NCI-H2227 treated with DMSO at 0.1 percent for 48 hours (cell line): ENCODE measurements at regions not wholly inside any gene's neighbourhood (a gene's known extent, or its start where the extent isn't known, plus 50 kb on each side); places are given as distances from the start of the nearest gene placed in this dataset.

Source experiments
- DNase-seq: peaks from one replicate; lab custom pipeline; 2025; lab: John Stamatoyannopoulos, UW

DNA sequence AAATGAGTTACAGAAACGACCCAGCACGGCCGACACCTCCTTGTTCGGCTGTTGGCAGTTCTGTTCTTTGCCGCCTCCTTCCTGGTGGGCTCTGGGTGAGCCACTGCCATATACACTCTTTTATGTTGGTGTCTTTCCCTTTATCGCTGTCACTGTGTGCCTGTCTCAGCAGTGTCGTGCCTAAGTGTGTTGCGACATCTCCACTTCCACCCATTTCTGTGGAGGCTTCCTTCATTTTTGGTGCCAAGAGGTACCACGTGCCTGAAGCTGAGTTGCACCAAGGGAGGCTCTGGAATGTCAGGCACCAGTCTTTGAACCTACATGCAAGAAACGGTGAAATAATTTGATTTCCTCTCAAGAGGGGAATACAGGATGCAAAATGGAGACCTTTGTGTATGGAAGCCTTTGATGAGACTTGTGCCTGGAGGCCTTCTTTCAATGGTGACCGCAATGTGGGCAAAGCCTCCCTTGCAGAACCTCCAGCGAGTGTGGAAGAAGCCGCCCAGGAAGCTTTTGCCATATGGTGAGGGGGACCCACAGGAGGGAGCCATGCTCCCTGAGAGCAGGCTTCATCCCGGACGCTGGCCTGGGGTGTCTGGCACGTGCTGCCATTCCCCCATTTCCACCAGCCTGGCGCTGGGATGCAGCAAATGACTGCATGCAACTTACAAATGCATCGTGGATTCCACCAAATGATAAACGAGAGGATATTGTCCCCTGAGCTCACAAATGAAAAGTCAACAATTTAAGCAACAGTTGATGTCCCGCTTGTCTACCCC, 136.2 kb downstream of the TEX29 start:
- DNase-seq, result no peak

DNA sequence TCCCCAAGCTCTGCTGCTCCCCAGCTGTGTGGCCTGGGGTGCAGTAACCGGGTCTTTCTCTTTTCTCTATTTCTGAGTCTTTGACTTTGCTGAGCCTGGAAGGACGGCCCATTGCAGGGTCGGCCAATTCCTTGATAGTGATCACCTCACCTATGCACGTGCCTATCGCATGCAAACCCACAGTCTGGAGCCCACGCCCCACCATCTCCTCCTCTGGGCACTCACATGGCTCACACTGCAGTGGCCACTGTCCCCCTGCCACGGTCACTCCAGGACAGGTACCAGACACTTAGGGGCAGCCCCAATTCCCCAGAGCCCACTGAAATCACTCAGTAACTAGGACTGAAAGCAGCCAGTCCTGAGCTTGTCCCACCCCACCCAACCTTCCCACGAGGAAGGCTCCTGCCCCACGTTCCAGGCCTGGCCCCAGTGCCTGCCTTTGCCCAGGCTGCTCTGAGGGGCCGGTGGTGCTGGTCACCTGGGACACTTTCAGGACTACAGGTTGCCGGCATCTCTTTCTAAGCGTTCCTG, 137.6 kb downstream of the TEX29 start:
- no peak for DNase-seq

DNA sequence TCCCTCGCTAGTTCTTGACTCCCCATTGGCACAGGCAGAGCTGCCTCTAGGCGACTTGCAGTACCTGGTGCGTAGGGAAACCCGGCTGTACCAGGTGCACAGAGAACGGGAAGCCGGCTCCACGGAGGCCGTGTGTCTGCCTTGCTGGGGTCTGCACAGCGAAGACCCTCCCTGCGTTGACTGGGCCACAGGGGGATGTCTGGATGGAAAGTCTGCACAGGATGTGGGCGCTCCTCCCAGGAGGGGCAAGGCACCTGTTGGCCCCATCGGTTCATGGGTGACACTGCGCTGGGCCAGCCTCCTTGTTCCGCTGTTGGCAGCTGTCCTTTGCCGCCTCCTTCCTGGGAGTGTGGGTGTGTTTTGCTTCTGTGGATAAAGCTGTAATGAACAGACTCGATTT, 138.3 kb downstream of the TEX29 start:
- no peak for DNase-seq

DNA sequence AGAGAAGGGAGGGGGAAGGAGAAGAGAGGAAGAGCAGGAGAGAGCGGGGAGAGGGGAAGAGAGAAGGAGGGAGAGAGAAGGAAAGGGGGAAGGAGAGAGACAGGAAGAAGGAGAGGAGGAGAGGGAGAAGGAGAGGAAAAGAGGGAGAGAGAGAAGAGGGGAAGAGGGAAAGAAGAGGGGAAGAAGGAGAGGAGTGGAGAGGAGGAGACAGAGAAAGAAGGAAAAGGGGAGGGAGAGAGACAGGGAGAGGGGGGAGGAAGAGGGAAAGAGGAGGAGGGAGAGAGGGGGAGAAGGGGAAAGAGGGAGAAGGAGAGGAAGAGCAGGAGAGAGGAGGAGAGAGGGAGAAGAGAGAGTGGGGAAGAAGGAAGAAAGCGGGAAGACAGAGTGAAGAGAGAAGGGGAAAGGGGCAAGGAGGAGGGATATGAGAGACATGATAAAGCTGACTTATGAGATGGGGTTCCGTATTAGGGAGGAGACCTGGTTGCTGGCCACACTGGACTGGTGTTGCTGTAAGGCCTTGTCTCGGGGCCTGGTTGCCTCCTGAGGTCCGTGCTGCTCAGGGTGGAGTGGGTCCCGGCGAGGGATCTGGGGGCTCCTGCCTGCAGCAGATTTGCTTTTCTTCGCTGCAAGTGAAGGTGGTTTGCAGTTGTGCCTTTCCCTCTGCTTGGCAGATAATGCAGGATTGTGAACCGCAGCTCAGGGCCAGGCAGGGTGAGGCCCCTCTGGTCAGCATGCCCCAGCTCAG, 139.5 kb downstream of the TEX29 start:
- DNase-seq, result no peak

- peak; percentile 31 for DNase-seq
Measured at GRCh38 chr13:111460548-111461444, 140.4 kb downstream of the TEX29 start.

DNA sequence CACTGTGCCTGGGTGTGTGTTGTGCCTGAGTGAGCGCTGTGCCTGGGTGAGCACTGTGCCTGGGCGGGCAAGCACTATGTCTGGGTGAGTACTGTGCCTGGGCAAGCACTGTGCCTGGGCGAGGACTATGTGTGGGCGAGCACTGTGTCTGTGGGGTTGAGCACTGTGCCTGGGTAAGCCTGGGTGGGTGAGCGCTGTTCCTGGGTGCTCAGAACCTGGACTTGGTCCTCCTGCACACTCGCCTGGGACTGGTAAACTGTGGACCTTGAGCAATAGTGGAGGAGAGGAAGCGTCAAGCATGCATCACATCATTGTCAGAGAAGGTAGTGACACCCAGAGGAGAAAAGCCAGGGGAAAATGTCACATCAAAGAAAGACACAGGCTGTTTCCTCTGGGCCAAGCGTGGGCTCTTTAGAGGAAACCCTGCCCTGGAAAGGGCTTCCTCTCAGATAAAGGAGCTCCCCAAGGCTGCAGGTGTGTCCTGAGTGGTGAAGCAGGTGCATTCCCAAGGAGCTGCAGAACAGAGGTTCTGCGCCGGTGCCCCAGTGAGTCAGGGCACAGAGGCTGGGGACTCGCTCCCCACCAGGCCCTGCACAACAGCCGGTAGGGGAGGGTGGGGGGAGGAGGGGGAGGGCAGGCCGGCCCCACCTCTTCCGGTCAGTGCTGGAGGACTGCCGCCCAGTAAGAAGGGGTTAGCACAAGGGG, 141.2 kb downstream of the TEX29 start:
- DNase-seq, result no peak

DNA sequence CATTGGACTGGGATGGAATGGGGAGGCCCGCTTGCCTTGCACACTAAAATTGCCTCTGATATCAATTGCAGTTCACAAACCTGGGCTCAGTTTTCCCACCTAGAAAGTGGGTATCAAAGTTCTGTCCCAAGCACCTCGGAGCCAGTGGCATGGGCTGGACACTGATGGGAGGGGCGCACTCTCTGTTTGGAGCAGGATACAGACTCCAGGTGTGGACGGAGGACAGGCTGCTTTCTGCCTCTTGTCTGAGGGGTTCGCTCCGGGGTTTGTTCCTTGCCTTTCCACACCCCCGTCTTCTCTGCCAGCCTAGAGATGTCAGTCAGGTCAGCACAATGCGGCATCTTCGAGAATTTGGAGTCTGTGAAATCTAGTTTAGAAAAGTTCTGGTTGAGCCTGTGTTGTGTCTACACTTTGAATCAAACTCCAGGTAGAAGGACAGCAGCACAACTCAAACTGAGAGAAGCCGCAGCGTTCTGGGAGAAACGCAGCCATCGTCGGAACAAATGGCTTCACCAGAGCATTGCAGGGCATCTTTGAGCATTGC, 141.9 kb downstream of the TEX29 start:
- DNase-seq, result no peak

DNA sequence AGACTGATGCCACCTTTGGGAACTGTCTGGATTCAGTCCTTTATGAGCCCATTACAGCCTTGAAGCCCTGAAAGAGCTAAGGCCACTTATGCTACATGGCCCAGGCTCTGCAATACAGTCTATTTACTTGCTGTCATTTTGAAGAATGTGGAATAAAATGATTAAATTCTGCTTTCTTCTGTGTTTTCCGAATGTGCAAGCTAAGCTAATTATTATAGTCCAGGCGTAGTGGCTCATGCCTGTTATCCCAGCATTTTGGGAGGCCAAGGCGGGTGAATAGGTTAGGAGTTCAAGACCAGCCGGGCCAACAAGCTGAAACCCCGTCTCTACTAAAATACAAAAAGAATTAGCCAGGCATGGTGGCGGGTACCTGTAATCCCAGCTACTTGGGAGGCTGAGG, 142.5 kb downstream of the TEX29 start:
- DNase-seq, result no peak

DNA sequence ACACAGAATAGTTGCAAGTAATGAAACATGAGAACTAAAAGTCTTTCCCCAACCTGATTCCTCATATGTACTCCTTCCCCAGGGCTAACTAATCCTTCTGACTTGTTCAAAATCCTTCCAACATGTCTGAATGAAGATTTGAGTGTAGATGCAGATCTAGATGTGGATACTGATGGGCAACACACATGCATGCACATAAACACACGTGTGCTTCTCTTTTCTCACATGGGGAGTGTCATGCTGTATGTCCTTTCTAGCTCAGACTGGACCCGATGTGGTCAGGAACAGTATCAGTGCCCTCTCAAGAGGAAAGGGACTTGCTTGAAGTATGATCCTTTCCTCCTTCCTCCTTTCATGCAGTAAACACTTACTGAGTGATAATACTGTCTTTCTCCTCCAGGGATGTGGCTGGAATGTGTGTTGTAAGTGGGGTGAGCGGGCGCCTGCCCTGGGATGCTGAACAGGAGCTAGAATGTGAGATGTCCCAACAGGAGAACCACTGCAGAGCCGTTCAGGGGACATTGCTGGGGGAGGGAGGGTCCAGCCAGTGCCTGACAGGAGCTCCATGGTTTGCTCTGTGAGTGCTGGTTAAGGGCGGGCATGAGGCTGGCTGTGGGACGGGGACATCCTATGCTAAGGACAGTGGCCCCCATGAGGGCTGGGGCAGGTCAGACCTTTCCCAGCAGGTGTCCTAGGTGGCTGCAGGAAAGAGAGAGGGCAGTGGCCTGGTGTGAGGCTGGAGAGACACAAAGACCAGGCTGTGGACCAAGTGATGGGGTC, 146.9 kb downstream of the TEX29 start:
- no peak for DNase-seq

DNA sequence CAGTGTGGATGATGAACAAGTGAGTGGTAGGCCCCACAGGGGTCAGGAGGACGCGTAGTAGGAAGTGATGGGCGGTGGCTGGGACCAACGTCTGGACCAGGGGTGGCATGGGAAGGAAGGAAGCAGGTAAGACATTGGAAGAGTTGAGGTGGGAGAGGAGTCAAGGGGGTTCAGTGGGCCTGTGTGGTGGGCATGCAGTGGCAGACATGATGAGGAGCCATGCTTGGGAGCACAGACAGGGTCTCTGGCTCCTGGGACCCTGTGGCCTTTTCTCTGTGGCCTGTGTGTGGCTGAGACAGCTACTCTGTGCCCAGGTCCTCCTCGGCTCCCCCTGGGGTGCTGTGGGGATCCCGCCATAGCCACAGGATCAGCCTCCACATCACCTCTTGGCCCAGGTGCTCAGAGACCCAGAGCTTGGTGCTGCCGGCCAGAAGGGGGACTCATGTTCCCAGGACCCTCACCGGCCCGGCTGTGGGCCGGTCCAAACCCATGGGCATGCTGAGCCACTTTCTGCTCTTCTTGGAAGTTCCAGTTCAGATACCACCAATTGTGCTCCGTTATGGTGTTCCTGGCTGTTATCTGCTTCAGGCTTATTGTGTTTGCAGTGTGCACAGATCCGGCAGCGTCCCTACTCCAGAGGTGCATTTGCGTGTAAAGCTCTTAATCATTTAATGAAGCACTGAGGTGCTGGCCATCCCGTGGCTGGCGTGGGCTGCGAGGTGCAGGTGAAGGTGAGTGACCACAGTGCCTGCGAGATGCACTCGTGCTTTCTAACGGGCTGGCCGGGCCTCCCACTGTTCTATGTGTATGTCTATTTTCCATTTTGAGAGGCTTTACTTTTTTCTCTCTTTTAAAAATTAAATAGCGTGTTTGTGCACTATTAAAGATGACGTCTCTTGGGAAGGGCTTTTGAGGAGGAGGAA, 147.9 kb downstream of the TEX29 start:
- DNase-seq, result no peak

DNA sequence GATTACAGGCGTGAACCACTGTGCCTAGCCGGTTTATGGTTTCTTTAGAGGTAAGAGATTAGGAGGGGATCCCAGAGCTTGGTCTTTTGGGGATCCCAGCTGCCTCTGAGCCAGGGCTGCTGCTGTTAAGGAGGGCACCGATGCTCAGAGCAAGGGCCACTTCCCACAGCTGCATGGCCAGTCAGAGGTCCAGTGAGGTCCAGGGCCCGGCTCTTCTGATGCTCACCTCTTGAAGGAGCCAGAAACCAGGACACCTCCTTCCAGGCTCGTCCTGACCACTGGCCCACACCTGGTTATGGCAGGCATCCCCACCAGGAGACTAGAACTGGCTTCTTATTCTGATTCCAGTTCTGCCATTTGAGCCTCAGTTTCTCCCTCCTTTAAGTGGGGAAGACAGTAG, 149.0 kb downstream of the TEX29 start:
- no peak for DNase-seq

DNA sequence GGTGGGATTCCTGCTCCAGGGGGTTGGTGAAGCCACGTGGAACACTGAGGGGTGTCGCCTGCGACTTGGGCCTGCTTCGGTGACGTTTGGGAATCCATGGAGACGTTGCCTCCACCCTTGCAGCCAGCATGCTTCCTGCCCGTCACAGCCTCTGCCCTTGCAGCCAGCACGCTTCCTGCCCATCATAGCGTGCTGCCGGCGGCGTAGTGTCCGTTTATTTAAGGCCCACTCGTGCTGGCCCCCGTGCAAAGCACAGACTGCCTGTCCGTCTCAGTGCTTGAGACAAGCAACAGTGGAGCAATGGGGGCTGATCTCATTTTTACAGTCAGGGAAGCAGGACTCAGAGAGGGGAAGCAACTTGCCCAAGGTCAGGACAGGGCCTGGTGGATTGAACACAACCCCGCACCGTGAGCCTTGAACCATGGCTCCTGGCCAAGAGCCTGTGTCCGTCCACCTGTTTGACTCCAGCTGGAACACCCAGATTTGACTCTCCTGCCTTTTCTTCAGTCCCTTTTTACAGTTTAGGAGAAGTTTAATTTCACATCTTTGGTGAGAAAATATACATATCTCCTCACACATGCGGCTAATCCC, 149.6 kb downstream of the TEX29 start:
- no peak for DNase-seq

DNA sequence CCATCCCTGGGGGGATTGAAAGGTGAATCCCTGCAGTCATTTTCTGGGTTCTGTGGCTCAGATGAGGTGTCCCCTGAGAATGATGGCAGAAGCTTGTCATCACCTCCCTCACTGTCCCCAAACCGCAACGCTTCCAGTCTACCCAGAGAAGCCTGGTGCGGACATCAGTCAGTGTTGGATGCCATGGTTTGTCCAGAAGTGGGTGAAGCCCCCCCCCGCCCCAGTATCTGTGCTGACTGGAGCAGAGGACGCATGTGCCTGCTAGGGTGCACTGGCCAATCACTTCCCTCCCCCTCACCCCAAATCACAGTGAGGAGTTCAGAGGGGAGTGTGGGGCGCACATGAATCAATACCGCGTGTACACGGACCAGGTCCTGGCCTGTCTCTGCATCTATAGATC, 150.5 kb downstream of the TEX29 start:
- DNase-seq, result no peak

DNA sequence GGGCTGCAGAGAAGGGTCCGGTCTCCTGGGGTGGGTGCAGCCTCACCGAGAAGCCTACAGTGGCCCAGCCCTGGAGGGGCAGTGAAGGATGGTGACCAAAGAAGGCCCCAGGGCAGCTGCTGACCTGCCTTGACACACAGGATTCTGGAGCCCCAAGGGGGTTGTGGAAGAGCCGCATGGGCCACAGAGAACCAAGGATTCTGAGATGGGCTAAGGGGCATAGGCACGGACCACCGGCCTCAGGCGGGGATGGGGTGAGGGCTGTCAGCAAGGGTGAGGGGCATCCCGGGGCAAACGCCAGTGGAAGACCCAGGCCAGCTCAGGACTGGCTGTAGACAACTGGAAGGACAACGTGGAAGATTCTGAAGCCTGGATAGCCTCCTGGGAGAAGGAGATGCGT, 151.6 kb downstream of the TEX29 start:
- no peak for DNase-seq

DNA sequence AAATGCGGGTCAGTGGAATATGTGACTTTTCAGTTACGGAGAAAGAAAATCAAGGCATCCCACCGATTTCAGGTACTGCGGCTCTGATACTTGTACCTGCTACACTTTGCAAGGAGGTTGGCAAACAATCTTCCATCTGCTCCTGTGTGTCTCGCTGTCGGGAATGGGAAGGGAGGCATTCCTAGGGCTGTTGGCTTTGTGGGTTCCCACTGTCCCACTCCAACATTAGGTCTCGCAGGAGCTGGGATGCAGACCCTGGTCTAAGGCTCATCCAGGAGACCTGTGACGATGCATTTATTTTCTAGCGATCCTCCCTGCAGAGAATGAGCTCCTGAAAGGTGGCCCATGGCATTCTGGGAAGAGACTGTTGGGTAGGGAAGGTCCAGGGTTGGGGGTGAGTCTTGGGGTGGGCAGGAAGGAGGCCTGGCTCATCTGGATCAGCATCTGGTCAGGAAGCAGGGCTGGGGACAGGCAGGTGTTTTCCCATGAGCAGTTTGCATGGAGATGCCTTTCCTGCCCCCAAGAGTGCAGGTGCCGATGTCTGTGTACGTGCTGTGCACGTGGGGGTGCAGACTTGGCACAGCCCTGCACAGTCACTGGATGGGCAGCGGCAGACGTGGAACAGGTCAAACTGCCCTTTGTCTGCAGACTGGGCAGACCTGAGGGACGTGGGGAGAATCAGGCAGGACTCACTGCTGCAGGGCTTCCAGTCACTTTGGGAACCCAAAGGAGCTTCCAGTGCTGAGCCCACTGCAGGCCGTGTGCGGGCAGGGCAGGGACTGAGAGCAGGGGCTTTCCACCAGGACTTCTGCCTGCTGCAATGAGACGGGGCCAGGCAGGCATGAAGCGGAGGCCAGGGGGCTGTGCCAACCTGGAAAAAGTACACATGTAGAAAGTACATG, 152.4 kb downstream of the TEX29 start:
- no peak for DNase-seq

- DNase-seq, result peak; percentile 68
Measured at GRCh38 chr13:111474136-111475002, 153.9 kb downstream of the TEX29 start.

DNA sequence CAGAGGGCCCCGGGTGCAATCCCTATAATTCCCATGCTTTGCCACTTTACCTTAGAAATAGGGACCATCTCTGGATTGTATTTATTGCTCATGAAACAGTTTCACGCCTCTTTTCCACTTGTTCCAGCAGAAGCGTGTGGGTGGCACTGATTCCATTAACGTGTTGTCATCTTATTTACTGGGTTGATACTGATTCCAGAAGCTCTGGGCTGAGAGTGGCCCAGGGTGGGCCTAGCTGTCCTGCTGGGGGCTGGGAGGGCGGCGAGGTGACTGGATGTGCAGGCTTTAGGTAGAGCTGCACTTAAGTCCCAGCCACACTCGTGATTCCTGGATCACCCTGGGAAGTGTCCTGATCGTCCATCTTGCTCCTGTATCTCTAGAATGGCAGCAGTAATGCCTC, 155.0 kb downstream of the TEX29 start:
- DNase-seq, result no peak
